Vagina (tissue), 2 donors: ENCODE measurements at regions not wholly inside any gene's neighbourhood (a gene's known extent, or its start where the extent isn't known, plus 50 kb on each side); places are given as distances from the start of the nearest gene placed in this dataset.

Source experiments
- POLR2A ChIP-seq, 2 donors: fragments of 450-650 bp; IDR thresholded peaks; one replicate each; pipeline ENCODE4 v1.6.1; 2017; ENCODE audit warnings: antibody characterized with exemption in 2 of 2, mild to moderate bottlenecking in 2 of 2, moderate library complexity in 2 of 2
- TF ChIP-seq, protein P1 (sequence below), 3 experiments: fragments of 450-650 bp in 2 of 3; fragments of 200-600 bp in 1 of 3; sonication (generic) in 1 of 3; IDR thresholded peaks; one replicate each; pipeline ENCODE4 v1.5.1; 2017 to 2019; ENCODE audit warnings: antibody characterized with exemption in 3 of 3, mild to moderate bottlenecking in 2 of 3, moderate library complexity in 2 of 3

GRCh38 chrX:843306-843705 lies 212.7 kb downstream of the SHOX start:
- TF ChIP-seq, protein P1, sequence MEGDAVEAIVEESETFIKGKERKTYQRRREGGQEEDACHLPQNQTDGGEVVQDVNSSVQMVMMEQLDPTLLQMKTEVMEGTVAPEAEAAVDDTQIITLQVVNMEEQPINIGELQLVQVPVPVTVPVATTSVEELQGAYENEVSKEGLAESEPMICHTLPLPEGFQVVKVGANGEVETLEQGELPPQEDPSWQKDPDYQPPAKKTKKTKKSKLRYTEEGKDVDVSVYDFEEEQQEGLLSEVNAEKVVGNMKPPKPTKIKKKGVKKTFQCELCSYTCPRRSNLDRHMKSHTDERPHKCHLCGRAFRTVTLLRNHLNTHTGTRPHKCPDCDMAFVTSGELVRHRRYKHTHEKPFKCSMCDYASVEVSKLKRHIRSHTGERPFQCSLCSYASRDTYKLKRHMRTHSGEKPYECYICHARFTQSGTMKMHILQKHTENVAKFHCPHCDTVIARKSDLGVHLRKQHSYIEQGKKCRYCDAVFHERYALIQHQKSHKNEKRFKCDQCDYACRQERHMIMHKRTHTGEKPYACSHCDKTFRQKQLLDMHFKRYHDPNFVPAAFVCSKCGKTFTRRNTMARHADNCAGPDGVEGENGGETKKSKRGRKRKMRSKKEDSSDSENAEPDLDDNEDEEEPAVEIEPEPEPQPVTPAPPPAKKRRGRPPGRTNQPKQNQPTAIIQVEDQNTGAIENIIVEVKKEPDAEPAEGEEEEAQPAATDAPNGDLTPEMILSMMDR (IDR thresholded peaks at IDR 0.05) = no peak
- TF ChIP-seq POLR2A (IDR thresholded peaks at IDR 0.05) = no peak
